GM18498 (cell line): ENCODE measurements at regions not wholly inside any gene's neighbourhood (a gene's known extent, or its start where the extent isn't known, plus 50 kb on each side); places are given as distances from the start of the nearest gene placed in this dataset.
"Not testable (repeated sequence)": the region's sequence is repeated elsewhere in the genome, so short reads cannot be mapped to it uniquely, and the experiment has no call there.

Experiments used
- ATAC-seq: cut with Tn5 transposase; IDR thresholded peaks from one replicate; pipeline ENCODE4 v1.9.1; 2021; ENCODE audit warnings: mild to moderate bottlenecking, moderate library complexity; ENCODE audit not compliant: unreplicated experiment

- no peak for ATAC-seq
Measured at GRCh38 chr4:31807036-31807435, 1086.9 kb downstream of the PCDH7 start.

- ATAC-seq = no peak
Measured at GRCh38 chr4:31844350-31844749, 1124.2 kb downstream of the PCDH7 start.

- ATAC-seq = no peak
Measured at GRCh38 chr4:31851946-31852345, 1131.8 kb downstream of the PCDH7 start.

- no peak for ATAC-seq
Measured at GRCh38 chr4:31877429-31877828, 1157.3 kb downstream of the PCDH7 start.

GRCh38 chr4:31880837-31881236, 1160.7 kb downstream of the PCDH7 start:
- not testable (repeated sequence) for ATAC-seq

- no peak for ATAC-seq
Measured at GRCh38 chr4:31896349-31896748, 1176.2 kb downstream of the PCDH7 start.

- no peak for ATAC-seq
Measured at GRCh38 chr4:31905363-31905762, 1185.2 kb downstream of the PCDH7 start.

- no peak for ATAC-seq
Measured at GRCh38 chr4:31908261-31908660, 1188.1 kb downstream of the PCDH7 start.

GRCh38 chr4:31917334-31917733, 1197.2 kb downstream of the PCDH7 start:
- no peak for ATAC-seq

- ATAC-seq = no peak
Measured at GRCh38 chr4:31918891-31919290, 1198.7 kb downstream of the PCDH7 start.

GRCh38 chr4:31923634-31924033, 1203.5 kb downstream of the PCDH7 start:
- ATAC-seq = no peak

- no peak for ATAC-seq
Measured at GRCh38 chr4:31929676-31930345, 1209.6 kb downstream of the PCDH7 start.

GRCh38 chr4:31946456-31946855, 1226.3 kb downstream of the PCDH7 start:
- no peak for ATAC-seq

GRCh38 chr4:31947101-31947500, 1226.9 kb downstream of the PCDH7 start:
- ATAC-seq = no peak

GRCh38 chr4:31949045-31949444, 1228.9 kb downstream of the PCDH7 start:
- ATAC-seq = no peak

- no peak for ATAC-seq
Measured at GRCh38 chr4:31955346-31955745, 1235.2 kb downstream of the PCDH7 start.

GRCh38 chr4:31959972-31960371, 1239.8 kb downstream of the PCDH7 start:
- ATAC-seq = no peak

GRCh38 chr4:31964685-31965084, 1244.5 kb downstream of the PCDH7 start:
- no peak for ATAC-seq

- no peak for ATAC-seq
Measured at GRCh38 chr4:31968842-31969241, 1248.7 kb downstream of the PCDH7 start.

GRCh38 chr4:31974490-31975002, 1254.4 kb downstream of the PCDH7 start:
- ATAC-seq = no peak

GRCh38 chr4:31979988-31980387, 1259.8 kb downstream of the PCDH7 start:
- no peak for ATAC-seq

GRCh38 chr4:31983246-31983645, 1263.1 kb downstream of the PCDH7 start:
- no peak for ATAC-seq

- ATAC-seq = no peak
Measured at GRCh38 chr4:31983677-31984076, 1263.5 kb downstream of the PCDH7 start.
